DND-41 (cell line): ENCODE measurements at regions not wholly inside any gene's neighbourhood (a gene's known extent, or its start where the extent isn't known, plus 50 kb on each side); places are given as distances from the start of the nearest gene placed in this dataset.

ENCODE experiments used
- CTCF ChIP-seq: IDR thresholded peaks from 2 replicates; pipeline ENCODE4 v1.5.1; 2012; ENCODE audit warnings: borderline replicate concordance, low read length, moderate library complexity, mild to moderate bottlenecking; ENCODE audit not compliant: poor library complexity, severe bottlenecking; ENCODE audit errors: extremely low read depth
- EZH2 ChIP-seq: IDR thresholded peaks from 3 replicates; pipeline ENCODE4 v1.6.1; 2012; ENCODE audit warnings: borderline replicate concordance, low read depth, mild to moderate bottlenecking, moderate library complexity, low read length, inconsistent platforms; ENCODE audit not compliant: severe bottlenecking

- TF ChIP-seq EZH2 (no peak), CTCF (no peak)
These were observed 503.7 kb upstream of the JARID2 start for GRCh38 chr6:14742171-14742570.
